ENCODE measurements at regions not wholly inside any gene's neighbourhood (a gene's known extent, or its start where the extent isn't known, plus 50 kb on each side); places are given as distances from the start of the nearest gene placed in this dataset.
A peak's percentile ranks its signal among the peaks of the same experiment; 100 is the strongest.

DNA sequence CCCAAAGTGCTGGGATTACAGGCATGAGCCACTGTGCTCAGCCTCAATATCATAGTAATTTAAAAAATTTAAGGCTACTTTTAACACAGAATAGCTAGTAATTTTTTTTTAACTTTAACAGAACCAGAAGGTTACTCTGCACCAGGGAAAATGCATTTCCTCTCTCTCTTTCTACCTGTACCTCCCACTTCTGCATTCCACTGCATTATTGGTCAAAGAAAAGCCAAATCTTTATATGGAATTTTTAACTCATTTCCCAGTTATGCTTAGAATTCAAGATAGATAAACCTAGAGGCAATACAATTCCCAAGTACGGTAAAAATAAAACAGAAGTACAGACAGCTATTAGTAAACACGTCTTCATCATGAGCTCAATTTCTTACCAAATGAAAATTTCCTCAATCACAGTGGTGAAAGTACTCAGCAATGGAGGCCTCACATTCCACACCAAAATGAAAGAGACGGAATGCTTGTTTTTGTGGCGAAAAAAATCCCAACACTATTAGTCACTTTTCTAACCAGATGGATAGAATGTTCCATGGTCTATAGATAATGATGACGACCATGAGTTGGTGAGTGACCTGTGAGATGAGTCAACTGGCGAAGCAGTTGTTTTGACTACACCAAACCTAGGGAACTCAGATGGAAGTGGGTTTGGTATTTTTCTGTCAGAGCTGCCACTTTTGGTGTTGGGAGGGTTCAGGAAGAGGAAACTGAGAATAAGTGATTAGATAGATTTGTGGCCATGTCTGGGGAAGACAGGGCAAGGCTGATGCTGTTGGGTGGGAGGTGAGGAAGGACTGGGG lies 104.7 kb upstream of the SGK1 start (continued):
- TF ChIP-seq, protein P1, sequence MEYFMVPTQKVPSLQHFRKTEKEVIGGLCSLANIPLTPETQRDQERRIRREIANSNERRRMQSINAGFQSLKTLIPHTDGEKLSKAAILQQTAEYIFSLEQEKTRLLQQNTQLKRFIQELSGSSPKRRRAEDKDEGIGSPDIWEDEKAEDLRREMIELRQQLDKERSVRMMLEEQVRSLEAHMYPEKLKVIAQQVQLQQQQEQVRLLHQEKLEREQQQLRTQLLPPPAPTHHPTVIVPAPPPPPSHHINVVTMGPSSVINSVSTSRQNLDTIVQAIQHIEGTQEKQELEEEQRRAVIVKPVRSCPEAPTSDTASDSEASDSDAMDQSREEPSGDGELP (CRISPR knock-in tag; IDR thresholded peaks at IDR 0.05; ENCODE audit: borderline replicate concordance): no peak
- TF ChIP-seq NUFIP1 (IDR thresholded peaks at IDR 0.05; ENCODE audit: partially characterized antibody) (no peak), PCBP2 (IDR thresholded peaks at IDR 0.05; ENCODE audit: low read depth, low read length, poor library complexity, severe bottlenecking) (no peak), BRD9 (IDR thresholded peaks at IDR 0.05; ENCODE audit: low read depth, partially characterized antibody) (no peak), ATF7 (IDR thresholded peaks at IDR 0.05) (no peak), PRMT5 (CRISPR knock-in tag; IDR thresholded peaks at IDR 0.05) (no peak), JUN (IDR thresholded peaks at IDR 0.05; ENCODE audit: borderline replicate concordance, low read depth, low read length) (peak; percentile 57; the same call in 1 of the 2 replicates), JUN (CRISPR knock-in tag; IDR thresholded peaks at IDR 0.05; ENCODE audit: borderline replicate concordance) (no peak), POLR2B (IDR thresholded peaks at IDR 0.05; ENCODE audit: low read depth, partially characterized antibody) (no peak), POLR2AphosphoS5 (IDR thresholded peaks at IDR 0.05; ENCODE audit: control insufficient read depth, insufficient read depth, low read depth, low read length) (no peak), SMARCA4 (IDR thresholded peaks at IDR 0.05) (0 out of 2 replicates have a peak, but pooled peaks have one; percentile 37), ZNF324 (CRISPR knock-in tag; IDR thresholded peaks at IDR 0.05) (no peak), TAF1 (IDR thresholded peaks at IDR 0.05; ENCODE audit: control insufficient read depth, extremely low read depth, insufficient read depth, low read length, severe bottlenecking) (no peak), SREBF1 (IDR thresholded peaks at IDR 0.05; ENCODE audit: borderline replicate concordance, low read depth, low read length) (no peak), ARHGAP35 (IDR thresholded peaks at IDR 0.05; ENCODE audit: partially characterized antibody) (no peak), CBFB (CRISPR knock-in tag; IDR thresholded peaks at IDR 0.05) (no peak), JUND (IDR thresholded peaks at IDR 0.05; ENCODE audit: borderline replicate concordance, low read depth, low read length) (peak; percentile 53; the same call in 1 of the 2 replicates), JUND (tag; IDR thresholded peaks at IDR 0.05; ENCODE audit: borderline replicate concordance, low read depth, low read length) (peak; percentile 45; the same call in 1 of the 3 replicates), RFX5 (IDR thresholded peaks at IDR 0.05; ENCODE audit: low read depth, low read length) (no peak), PURB (CRISPR knock-in tag; IDR thresholded peaks at IDR 0.05; ENCODE audit: low read depth) (no peak), ZNF165 (CRISPR knock-in tag; IDR thresholded peaks at IDR 0.05; ENCODE audit: borderline replicate concordance) (no peak)
- TF ChIP-seq, protein P2, sequence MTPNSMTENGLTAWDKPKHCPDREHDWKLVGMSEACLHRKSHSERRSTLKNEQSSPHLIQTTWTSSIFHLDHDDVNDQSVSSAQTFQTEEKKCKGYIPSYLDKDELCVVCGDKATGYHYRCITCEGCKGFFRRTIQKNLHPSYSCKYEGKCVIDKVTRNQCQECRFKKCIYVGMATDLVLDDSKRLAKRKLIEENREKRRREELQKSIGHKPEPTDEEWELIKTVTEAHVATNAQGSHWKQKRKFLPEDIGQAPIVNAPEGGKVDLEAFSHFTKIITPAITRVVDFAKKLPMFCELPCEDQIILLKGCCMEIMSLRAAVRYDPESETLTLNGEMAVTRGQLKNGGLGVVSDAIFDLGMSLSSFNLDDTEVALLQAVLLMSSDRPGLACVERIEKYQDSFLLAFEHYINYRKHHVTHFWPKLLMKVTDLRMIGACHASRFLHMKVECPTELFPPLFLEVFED (CRISPR knock-in tag; conservative IDR thresholded peaks at IDR 0.05): no peak
- TF ChIP-seq, protein P3, sequence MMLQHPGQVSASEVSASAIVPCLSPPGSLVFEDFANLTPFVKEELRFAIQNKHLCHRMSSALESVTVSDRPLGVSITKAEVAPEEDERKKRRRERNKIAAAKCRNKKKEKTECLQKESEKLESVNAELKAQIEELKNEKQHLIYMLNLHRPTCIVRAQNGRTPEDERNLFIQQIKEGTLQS (IDR thresholded peaks at IDR 0.05): peak; percentile 81
- TF ChIP-seq, protein P3 (CRISPR knock-in tag; conservative IDR thresholded peaks at IDR 0.05): no peak
- TF ChIP-seq, protein P4, sequence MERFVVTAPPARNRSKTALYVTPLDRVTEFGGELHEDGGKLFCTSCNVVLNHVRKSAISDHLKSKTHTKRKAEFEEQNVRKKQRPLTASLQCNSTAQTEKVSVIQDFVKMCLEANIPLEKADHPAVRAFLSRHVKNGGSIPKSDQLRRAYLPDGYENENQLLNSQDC (CRISPR knock-in tag; IDR thresholded peaks at IDR 0.05): no peak
